ENCODE measurements at regions not wholly inside any gene's neighbourhood (a gene's known extent, or its start where the extent isn't known, plus 50 kb on each side); places are given as distances from the start of the nearest gene placed in this dataset.

DNA sequence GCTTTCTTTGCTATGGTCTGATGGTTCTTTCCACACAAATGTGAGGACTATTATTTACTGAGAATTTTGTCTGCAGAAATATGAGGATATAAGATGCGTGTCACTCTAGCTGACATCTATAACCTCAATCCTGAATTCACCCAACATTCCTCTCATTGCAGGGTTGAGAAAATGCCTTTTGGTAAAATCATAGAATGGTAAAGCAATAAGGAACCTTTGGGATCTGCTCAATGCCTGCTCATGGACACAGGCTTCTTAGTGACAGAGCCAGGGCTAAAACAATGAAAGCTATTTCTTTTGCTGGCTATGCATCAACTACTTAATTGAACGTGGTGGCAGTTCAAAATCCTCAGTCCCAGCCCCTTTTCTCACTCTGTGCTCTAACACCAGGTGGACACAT lies 199.6 kb downstream of the GAS1 start:
- TF ChIP-seq, protein P1, sequence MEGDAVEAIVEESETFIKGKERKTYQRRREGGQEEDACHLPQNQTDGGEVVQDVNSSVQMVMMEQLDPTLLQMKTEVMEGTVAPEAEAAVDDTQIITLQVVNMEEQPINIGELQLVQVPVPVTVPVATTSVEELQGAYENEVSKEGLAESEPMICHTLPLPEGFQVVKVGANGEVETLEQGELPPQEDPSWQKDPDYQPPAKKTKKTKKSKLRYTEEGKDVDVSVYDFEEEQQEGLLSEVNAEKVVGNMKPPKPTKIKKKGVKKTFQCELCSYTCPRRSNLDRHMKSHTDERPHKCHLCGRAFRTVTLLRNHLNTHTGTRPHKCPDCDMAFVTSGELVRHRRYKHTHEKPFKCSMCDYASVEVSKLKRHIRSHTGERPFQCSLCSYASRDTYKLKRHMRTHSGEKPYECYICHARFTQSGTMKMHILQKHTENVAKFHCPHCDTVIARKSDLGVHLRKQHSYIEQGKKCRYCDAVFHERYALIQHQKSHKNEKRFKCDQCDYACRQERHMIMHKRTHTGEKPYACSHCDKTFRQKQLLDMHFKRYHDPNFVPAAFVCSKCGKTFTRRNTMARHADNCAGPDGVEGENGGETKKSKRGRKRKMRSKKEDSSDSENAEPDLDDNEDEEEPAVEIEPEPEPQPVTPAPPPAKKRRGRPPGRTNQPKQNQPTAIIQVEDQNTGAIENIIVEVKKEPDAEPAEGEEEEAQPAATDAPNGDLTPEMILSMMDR (conservative IDR thresholded peaks at IDR 0.05): no peak
- TF ChIP-seq ZFX (IDR thresholded peaks at IDR 0.05): no peak
- no peak overlapping the region for H3K27ac ChIP-seq

DNA sequence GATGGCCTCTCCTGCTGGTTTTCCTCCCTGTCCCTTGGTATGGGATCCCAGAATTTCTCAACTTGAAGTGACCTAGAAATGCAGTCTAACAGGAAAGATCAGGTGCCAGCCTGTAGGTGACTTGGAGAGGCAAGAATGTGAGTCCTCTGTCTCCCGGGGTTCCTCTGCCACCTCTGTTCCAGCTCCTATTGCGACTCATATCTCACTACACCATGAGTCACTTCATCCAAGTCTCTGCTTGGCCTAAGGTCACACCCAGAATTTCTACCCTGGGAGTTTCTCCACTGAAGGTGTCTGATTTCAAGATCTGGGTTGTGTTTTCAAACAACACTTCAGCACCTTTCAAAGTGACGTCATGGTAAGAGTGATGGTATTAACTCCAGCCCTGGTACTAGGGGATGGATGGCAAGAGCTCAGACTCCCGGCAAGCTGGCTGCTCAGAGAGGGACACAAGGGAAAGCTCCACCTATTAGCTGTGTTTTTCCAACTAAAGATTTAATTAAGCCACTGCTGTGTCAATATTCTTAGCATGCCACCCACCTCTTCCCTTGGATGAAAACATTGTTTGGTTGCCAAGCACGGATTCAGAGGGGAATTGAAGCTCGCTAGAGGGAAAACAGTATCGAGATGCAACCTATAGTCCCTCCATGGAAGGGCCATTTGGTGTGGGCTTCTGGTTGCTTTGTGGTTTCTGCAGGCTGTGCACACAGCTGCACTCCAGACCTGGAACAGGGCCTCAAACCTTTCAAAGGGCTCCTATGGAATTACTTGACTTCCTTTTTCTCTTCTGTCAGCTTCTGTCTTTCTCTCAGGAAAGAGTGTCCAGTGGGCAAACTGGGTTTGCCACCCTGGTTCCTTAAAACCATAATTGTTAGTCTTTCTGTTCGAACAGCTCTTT lies 205.7 kb downstream of the GAS1 start:
- no peak for TF ChIP-seq ZFX (IDR thresholded peaks at IDR 0.05)
- TF ChIP-seq, protein P1 (conservative IDR thresholded peaks at IDR 0.05): no peak
- no peak overlapping the region for H3K27ac ChIP-seq

DNA sequence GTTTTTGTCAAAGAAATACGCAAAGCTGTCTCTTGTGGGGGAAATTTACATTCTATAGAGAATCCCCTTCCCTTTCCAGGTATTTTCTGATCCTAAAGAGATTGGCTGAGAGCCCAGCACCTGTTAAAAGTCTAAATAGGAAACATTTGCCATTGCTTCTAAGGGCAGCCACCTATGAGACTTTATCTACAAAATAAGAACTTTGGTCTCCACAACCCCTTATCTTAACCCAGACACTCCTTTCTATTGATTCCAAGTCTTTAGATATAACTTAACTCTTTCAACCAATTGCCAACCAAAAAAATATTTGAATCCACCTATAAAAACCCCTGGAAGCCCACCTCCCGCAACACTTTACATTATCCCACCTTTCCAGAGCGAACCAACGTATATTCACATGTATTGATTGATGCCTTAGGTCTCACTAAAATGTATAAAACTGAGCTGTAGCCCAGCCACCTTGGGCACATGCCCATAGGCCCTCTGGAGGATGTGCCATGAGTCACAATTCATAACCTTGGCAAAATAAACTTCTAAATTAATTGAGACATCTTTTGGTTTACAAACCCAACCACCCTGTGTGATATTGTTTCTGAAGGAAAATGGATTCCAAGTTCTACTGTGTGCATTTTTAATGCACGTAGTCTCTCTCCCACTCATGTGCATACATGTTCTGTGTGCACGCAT lies 211.4 kb downstream of the GAS1 start:
- no peak overlapping the region for H3K27ac ChIP-seq
- TF ChIP-seq, protein P1 (conservative IDR thresholded peaks at IDR 0.05): no peak
- TF ChIP-seq ZFX (IDR thresholded peaks at IDR 0.05): no peak

DNA sequence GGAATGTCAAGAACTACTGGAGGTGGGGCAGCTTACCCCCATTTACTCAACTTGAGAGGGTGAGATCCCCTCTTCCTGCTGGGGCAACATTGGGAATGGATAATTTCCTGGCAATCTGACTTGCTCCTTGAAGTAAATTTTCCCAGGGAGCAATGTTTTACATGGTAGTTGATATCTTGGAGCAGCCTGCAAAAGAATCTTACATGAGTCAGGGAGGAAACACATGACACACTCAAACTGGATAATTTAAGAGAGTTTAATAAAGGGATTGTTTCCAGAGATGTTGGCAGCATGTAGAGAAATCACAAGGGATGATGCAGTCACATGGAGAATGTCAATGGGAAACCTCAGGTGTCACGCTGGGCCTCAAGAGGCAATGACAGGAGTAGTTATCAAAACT lies 212.5 kb downstream of the GAS1 start:
- TF ChIP-seq, protein P1 (conservative IDR thresholded peaks at IDR 0.05): no peak
- no peak for TF ChIP-seq ZFX (IDR thresholded peaks at IDR 0.05)
- H3K27ac ChIP-seq: no peak overlapping the region

DNA sequence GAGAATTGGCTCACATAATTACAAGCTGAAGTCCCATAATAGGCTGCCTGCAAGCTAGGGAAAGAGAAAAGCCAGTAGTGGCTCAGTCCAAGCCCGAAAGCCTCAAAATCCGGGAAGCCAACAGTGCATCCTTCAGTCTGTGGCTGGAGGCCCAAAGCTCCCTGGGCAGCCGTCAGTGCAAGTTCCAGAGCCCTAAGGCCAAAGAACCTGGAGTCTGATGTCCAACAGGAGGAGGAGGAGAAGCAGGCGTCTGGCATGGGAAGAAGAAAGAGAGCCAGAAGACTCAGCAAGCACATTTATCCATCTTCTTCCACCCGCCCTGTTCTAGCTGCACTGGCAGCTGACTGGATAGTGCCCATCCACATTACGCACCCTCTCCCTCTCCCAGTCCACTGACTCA lies 213.4 kb downstream of the GAS1 start:
- no peak overlapping the region; the same call in 1 of the 2 replicates for H3K27ac ChIP-seq
- TF ChIP-seq ZFX (IDR thresholded peaks at IDR 0.05): no peak
- TF ChIP-seq, protein P1 (conservative IDR thresholded peaks at IDR 0.05): no peak

DNA sequence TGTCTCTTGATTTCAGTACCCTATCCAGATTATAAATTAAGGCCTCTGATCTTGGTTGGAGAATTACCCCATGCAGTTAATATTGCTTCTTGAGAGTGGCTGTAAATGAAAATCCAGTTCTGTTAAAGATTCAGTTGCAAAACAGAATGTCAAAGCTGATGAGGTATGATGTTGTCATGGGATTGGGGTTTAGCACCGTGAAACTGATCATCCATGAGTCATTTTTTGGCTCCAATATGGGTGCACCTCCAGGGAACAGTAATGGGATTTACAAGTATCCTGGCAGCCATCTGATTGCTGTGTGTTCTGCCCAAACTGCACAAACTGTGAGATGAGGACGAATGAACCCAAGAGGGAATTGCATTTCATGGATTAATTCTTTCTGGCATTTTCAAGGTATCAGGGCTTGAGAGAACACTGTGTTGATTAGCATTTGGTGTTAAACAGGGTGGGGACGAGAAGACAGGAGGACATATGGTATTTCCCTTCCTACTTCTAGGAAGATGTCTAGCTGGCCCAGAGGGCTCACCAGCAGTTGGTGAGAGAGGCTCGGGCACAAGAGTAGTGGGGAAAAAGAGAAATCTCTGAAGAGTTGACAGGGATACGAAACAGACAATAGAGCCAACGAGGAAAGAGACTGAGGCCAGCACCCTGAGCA lies 214.7 kb downstream of the GAS1 start:
- no peak for TF ChIP-seq ZFX (IDR thresholded peaks at IDR 0.05)
- TF ChIP-seq, protein P1 (conservative IDR thresholded peaks at IDR 0.05): no peak
- H3K27ac ChIP-seq: no peak overlapping the region
